Suppressor macrophage (primary cell): ENCODE measurements at regions not wholly inside any gene's neighbourhood (a gene's known extent, or its start where the extent isn't known, plus 50 kb on each side); places are given as distances from the start of the nearest gene placed in this dataset.
"Not testable (repeated sequence)": the region's sequence is repeated elsewhere in the genome, so short reads cannot be mapped to it uniquely, and the experiment has no call there.

ENCODE experiments used
- DNase-seq, 4 experiments: peaks; one replicate each; pipeline ENCODE4 v3.0.0-alpha.2; 2020 to 2022

DNA sequence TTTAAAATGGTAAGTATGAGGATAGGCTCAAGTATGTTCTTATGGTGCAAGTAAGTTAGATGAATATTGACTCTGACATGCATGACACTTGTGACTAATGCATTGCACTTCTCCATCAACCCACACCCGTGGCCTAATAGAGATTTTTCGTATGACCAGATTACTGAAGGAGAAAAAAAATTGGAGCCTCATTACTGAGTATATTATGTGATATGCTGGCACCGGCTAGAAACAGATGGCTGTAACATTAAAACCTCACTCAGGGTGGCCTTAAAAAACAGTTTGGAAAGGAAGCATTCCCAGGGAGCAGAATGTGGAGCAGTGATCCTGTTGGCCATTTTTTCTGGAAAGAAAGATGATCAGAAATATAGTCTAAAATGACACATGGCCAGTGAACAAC is 766.4 kb downstream of the PRELID2 start:
- no peak for DNase-seq

DNA sequence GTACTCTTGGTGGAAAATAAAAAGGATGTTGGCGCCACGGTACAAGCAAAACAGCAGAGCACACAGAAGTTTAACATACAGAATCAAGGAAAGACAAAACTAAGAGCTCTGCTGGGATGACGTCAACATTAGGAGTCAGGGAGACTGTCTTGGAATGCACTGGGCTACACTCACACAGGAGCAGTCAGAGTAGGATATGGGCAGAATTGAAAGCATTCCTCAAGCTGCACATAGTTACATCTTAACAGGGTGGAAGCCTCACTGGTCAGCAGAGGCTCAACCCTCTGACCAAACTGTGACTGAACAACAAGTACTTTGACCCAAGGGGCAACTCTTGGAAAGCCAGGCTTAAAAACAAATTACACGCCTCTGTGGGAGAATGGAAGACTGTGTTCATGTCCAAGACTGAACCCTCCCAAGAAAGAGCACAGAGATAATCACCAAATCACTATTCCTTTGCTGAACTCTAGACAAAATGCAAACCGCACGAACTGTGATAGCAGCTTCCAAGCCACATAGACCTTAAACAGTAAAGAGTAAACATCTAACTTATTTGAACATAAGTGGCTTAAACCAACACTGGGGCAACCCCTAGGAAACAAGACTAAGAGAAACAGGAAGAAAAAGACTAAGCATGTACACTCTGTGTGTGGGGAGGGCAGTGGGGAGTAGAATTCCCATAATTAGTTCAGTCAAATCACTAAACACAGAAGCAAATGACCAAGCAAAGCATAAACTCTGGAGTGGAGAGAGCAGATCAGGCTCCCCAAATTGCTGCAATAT is 772.7 kb downstream of the PRELID2 start:
- DNase-seq, result no peak

DNA sequence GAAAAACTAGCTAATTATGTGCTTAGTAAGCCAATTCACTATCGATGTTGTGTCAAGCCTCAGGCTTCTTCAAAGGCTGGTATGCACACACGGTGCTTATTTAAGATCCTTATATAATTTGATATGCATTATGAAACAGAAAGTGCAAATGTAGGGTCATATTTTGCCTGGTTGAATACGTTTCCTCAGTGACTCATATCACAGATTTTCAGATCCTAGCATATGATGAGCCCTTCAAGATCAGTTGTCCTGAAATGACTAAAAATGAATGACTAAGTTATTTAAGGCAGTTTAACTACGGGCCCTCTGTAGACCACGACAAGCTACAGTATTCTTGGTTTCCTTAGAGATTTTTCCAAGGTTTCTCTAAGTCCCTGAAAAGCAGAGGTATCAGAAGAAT is 778.3 kb downstream of the PRELID2 start:
- DNase-seq, result no peak

DNA sequence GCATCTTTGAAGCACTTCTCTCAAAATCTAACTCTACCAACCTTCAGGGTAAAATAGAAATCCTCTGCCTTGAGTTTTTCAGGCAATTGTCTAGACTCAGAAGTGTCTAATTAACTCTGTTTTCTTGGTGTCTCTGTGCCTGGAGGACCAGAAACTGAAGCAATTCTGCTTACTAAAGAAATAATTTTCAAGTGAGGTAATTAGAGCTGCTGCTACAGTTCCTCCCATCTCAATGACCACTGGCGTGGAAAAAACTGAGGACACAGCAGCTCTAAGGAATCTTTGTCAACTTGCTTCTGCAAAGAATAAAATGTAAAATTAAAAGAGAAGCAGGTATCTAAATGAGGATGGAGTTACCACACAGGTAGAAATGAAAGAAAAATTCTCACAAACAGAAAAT is 785.0 kb downstream of the PRELID2 start:
- DNase-seq, result no peak

DNA sequence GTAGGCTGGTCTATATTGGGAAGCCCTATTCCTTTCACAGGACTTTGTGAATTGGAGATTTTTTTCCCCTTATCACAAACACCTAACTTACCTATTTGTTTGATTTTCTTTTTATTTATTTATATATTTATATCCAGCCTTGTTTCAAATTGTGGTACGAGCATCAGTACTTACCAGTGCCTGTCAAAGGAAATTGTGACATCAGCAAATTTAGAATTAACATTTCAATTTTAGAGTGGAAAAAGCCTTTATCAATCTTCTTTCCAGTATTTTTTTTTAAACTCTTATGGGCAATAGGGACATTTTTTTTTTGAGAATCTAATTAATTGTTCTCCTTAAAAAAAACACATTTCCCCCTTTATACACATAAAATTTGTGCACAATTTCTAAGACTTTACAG is 790.2 kb downstream of the PRELID2 start:
- no peak for DNase-seq

DNA sequence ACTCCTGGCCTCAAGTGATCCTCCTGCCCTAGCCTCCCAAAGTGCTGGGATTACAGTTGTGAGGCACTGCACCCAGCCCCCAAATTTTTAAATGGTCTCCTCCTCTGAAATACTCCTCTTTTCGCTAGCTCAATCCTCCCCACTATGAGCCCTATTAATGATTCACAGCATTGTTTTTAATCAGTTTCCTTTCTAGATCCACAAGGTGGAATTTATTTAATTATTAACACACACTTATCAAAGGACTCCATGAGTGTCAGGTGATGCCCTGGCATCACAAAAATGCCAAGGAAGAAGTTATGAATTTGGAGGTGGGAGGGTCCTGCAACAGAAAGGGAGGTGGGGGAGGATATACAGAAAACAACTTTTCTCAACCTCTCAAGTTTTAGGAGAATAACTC is 806.5 kb downstream of the PRELID2 start:
- DNase-seq, result no peak

DNA sequence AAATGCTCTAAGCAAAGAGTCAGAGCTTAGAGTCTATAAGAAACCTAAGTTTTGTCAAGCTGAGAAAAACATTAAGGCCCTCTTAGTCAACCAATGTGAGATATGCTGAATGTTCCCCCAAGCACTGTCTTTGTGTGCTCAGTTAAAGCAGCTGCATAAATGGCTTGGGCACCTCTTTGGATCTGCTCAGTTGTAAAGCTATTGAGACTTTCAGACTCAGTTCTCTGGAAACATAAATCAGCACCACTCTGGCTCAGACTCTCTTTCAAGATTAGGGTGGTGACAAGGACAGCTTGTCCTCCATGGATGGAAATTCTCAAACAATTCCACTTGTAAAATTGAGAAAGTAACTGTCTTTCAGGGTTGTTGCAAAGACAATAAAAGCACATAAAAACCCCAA is 807.9 kb downstream of the PRELID2 start:
- DNase-seq, result no peak

DNA sequence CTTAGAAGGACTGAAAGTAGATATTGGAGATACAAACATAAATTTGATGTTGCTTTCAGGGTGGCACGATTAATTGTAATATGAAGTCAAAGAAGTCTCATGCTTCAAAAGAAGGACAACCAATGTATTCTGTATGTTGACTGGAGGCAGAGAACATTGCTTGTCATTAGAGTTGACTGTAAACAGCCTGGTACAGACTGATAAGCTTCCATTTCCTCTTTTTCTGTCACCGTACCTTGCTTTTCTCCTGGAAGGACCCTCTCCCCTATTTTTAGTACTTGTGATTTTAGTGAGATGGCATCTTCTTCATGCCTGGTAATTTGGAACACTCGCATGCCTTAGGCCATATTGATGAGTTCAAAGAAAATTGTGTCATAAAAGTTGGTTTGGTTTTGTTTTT is 809.4 kb downstream of the PRELID2 start:
- no peak for DNase-seq

DNA sequence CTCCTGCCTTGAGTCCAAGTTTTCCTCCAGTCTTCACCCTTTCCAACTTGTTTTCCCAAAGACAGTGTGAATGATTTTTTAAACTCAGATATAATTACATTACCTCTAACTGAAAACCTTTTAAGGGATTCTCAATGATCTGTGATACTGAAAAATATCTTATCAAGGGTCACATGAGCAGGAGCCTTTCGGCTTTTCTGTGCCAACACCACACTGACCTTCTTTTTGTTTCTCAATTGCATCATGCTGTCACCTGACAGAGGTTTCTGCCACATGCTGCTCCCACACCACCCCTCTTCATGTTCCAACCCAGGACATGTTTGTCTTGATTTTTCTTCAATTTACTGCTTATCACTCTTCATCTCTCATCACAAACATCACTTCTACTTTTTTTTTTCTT is 820.0 kb downstream of the PRELID2 start:
- DNase-seq, result no peak

DNA sequence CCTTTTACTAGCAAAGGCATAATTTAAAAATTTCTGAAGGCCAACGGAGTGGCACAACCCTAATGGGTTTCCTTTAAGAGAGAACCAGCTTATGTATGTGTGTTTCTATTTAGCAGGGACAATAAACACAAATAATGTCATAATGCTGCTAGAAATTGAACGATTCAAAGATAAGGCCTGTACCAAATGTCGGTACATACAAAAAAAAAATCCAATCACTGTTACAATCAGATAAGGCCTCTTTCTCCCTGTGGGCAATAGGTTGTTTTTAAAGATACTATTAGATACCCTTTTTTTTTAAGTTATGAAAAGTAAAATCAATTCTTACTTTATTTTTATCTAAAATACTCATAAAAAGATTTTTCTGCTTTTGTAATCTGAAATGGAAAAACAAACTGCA is 821.0 kb downstream of the PRELID2 start:
- no peak for DNase-seq

DNA sequence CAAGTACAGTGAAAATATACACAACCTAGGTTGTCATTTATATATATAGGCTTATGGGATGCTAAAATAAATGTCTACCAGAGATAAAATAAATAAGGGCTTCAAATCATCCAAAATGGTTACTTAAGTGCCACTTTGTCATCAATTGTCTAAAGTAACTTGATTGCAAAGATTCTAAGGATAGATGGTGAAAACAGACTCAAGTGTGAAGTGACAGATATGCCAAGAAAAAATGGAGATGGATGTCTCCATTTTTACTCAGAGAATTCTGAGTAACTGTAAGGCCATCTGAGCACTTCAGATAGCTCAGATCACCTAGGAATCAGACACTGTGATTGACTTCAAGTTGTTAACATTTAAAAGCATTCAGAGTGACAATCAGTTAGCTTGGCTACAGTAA is 824.3 kb downstream of the PRELID2 start:
- DNase-seq, result no peak

DNA sequence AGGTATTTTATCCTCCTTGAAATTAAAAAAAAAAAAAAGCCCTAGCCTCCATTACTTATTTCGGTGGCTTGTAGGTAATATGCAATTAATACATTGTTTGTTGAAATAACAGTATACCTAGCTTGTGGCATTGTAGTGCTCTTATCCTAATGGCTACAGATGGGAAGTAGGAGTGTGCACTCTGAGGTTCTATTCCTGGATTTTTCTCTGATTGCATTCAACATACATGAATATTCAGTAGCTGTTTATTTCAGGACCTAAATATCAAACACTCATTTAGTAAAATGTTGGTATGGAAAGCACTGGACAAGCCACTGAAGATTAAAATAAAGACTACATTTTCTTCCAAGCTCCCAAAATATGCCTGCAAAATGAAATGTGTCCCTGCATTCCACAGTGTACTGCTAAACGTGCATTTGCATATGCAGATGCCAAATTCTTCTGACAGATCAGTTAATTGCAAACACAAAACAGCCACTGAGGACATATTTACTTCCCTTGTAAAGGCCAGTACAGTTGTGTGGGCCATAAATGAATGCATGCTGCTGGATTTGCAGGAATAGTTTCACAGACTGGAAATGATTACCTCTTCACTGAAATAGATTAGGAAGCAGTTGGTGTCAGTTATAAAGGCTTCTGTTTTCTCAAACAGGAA is 826.1 kb downstream of the PRELID2 start:
- DNase-seq, result no peak

DNA sequence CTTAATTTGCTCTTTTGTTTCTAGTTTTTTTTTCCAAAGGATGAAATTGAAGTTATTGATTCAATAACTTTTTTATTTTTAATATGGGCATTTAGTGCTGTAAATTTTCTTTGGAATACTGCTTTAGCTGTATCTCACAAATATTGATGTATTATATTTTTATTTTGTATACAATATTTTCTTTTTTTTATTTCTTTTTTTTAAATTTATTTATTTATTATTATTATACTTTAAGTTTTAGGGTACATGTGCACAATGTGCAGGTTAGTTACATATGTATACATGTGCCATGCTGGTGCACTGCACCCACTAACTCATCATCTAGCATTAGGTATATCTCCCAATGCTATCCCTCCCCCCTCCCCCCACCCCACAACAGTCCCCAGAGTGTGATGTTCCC is 823.7 kb downstream of the KCTD16 start:
- DNase-seq, result not testable (repeated sequence)

DNA sequence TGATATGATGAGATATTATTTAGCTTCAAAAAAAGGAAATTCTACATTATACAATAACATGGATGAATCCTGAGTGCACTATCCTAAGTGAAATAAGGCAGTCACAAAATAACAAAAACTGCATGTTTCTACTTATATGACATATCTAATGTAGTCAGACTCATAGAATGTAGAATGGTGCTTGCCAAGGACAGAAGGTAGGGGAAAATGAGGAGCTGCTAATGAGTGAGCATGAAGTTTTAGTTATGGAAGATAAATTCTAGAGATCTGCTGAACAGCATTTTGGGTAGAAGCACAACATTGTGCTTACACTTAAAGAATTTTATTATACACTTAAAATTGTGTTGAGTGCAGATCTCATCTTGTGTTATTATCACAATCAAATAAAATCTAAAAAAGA is 812.4 kb downstream of the KCTD16 start:
- no peak for DNase-seq

DNA sequence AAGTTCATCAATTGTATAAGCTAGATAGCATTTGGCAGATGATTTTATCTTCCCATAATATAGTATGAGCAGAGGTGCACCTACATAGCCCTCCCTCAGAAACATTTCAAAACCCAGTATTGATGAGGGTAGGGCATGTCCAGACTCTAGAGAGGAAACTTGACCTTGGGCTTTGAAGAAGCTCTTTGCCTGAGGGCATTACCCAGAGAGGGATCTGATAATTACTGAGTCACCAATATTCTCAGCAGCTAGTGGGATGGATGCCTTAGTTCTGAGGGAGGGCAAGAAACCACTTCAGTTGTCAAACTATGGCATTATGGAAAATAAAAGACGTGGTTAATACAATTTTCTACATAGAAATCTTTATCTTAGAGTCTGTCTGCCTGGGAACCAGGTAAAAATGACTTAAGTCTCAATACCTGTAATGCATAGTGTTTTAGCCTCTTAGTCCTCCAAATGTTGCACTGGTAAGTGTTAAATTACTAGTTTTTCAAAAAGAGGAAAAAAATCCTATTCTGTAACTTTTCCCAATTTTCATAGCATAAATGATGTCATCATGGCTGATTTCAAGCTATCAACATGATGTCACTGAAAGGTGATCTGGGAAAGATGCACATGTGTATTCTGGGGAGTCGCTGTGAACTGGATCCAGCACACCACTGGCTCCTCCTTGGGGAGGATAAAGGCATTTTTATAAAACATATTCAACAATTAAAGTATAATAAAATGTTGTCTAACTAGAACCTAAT is 809.0 kb downstream of the KCTD16 start:
- DNase-seq, result no peak

DNA sequence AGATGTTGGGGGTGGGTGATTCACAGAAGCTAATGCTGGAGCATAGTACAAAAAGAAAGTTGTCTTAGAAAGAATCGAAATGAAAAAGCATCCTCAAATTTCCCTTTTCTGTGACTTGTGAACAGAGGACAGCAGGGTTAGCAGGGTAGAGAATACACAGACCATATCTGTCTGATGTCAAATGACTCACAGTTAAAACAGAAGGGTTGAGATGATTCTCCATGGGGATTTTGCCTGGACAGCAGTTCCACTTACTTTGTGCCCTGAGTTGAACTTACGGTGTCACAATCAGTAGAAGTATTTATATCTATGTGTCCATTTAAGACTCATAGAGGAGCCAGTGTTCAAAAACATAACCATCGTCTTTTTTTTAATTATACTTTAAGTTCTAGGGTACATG is 801.6 kb downstream of the KCTD16 start:
- DNase-seq, result no peak

DNA sequence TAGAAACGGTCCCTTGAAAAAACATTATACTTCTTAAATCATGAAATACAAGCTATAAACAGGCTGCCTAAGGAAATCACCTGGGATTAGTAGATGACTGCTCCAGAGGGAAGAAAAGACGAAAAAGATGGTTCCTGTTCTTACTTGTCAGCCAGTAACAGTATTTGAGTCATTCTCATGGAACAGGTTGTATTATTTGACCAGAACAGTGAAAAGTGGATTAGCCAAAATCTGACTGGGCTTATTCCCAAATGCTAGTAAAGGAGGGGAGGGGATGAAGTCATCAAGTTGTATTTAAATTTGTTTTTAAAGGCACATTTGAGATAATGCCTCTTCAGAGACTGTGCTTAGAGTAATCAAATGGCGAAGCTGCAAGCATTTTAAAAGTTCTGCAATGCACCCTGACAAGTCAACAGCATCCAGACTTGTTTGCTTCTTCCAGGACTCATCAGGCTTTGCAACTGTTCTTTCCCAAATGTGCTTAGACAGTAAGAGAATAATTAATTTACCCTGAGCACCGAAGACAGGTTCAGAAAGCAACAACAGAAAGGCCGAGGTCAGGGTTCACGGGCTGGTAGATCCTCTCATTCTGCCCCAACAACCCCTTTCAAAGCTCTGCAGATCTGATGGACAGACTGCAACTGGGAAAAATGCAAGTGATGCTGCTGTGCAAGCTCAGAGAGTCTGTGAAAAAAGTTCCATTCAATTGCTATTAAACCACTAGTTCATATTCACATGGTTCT is 800.6 kb downstream of the KCTD16 start:
- DNase-seq, result no peak

DNA sequence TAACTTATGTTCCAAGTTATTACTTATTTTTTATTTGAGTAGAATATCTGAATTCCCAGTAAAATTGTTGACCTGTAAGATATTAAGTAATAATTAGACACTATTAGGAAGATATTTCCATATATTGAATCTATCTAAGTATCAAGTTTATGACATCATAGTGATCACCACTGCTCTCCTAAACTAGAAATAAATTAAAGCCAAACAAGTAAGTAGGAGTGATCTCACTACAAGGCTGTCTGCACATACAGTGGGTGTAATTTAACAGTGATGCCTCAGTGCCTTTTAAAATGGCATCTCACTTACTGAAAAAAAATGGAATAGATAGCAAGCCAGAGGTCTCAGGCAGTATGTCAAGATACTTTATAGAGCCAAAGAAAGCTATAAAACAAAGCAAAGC is 789.6 kb downstream of the KCTD16 start:
- DNase-seq, result no peak

DNA sequence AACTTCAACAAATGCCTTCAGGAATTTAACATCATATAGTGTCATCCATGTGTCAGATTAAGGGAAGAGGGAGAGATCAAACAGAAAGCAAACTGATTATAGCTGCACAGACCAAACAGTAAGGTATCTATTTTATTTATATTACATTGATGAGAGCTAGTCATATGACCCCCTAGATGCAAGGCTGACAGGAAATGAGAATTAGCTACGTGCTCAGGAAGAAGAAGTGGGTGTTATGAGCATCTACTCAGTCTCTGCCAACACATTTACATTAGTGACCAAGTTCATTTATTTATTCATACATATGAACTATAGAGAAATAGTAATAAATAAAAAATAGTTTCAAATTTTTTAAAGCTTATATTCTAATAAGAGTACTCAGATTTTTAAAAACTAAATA is 787.3 kb downstream of the KCTD16 start:
- DNase-seq, result no peak

DNA sequence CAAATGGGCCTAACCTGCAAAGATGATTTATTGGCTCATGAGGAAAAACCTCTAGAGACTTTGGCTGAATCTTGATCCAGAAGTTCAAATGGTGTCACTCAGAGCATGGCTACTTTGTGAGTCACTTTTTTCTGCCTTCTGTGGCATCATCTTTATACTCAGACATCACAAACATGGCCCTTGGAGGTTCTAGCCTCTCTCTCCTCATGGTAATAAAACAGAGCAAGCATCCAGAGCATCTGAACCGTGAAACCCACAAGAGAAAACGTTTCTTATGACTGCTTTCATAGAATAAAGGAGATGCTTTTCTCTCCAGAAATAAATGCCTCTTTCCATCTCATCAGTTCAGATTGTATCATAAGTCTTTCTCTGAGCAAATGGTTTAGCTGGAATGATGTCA is 780.3 kb downstream of the KCTD16 start:
- no peak for DNase-seq

DNA sequence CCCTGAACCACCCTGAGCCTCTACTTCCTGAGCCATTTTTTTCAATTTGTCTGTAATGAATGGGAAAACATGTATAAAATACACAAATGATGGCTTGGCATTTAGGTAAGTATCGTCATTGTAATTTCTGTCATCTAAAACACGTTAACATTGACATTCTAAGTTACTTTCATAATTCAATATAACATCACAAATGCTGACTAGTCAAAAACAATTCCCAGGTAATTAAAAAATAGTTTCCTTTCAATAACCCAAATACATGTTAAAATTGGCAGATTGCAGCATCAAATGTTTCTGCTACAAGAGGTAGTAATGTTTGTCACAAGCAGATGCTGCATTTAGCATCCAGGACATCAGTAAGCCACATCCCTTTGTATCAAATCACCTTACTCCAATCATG is 776.4 kb downstream of the KCTD16 start:
- DNase-seq, result no peak

DNA sequence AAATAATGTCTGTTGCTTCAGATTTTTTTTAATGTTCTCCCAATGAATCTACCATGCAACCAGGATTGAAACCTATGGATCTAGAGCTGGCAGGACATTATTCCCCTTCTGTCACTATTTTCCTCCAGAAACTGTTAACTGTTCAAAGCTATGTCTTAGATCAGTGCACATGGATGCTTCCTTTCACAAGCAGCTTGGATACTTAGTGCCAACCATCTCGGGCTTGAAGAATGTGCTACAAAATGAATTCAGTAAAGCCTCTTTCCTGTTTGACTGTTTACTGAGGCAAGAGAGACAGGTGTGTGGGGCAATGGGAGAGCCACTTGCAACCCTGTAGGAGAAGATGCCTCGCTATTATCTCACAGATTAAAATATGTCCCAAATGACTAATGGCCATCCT is 774.8 kb downstream of the KCTD16 start:
- no peak for DNase-seq

DNA sequence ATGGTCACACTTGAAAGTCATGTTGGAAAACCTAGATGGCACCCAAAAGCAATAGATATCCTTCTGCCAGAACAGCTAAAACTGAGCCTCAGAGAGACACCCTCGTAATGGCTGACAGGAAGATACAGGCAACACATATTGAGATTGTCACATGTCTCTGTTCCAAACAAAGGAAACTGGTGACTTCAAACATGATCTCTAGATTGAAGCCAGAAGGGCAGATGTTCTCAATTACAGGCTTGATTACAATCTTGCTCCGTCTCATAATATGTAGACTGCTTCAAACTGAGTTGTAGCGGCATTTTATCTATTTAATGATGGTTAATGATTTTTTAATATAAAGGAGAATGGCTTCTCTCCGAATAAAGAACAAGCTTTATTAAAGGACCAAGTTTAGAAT is 774.3 kb downstream of the KCTD16 start:
- DNase-seq, result no peak
